ENCODE measurements at regions not wholly inside any gene's neighbourhood (a gene's known extent, or its start where the extent isn't known, plus 50 kb on each side); places are given as distances from the start of the nearest gene placed in this dataset.

DNA sequence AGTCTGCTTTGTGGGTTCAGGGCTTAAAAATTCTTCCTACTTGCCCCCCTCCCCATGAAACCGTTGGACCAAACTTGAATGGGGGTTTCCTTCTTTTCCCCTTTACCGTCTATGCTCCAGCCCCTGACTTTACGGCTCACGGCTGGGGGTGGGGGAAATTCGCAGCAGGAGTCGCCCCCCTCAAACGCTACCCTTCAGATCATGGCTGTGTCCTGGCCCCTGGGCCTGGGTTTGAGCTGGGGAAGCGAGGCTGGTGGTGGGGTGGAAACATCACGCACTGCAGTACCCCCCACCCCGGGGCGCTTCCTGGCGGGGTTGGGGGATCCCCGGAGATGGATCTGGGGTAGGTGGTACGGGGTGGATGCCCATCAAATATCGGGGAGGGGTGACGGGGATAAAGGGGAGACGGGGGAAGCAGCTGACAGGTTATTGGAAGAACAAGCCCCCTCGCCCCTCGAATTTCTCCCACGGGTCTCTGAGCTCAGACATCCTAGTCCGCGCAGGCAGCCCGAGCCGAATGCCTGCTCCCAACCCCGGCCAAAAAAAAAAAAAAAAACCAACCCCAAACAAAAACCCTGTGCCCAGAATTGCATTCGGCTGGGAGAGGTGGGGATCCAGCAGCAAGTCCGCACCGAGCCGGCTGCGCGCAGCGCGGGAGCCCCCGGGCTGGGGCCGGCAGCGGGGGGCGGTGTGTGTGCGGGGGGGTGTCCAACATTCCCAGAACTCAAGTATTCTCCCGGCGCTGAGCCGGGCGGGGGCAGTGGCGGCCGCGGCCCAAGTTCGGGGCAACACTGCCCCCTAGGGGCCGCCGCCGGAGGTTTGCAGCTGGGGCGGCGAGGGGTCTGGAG lies 59.0 kb upstream of the ACOT11 start:
- DNase-seq (peak; percentile 82), ATAC-seq (ENCODE audit: low read depth) (peak; percentile 70)
- ChIA-PET POLR2A (interaction anchor here (0.6 to 5.2 kb wide), 7 partner anchors 8 to 420 kb away, joined by 4 to 108 read pairs (median 4); partner anchors contain the start of genes CYB5RL, MRPL37 and SSBP3), CTCF (interaction anchor here (0.5 to 3.2 kb wide), 31 partner anchors 9 to 628 kb away, joined by 3 to 37 read pairs (median 4); partner anchors contain the start of genes CYB5RL, MRPL37, SSBP3 and TCEANC2)
- TF ChIP-seq, protein P1, sequence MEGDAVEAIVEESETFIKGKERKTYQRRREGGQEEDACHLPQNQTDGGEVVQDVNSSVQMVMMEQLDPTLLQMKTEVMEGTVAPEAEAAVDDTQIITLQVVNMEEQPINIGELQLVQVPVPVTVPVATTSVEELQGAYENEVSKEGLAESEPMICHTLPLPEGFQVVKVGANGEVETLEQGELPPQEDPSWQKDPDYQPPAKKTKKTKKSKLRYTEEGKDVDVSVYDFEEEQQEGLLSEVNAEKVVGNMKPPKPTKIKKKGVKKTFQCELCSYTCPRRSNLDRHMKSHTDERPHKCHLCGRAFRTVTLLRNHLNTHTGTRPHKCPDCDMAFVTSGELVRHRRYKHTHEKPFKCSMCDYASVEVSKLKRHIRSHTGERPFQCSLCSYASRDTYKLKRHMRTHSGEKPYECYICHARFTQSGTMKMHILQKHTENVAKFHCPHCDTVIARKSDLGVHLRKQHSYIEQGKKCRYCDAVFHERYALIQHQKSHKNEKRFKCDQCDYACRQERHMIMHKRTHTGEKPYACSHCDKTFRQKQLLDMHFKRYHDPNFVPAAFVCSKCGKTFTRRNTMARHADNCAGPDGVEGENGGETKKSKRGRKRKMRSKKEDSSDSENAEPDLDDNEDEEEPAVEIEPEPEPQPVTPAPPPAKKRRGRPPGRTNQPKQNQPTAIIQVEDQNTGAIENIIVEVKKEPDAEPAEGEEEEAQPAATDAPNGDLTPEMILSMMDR (IDR thresholded peaks at IDR 0.05) = no peak
- intact Hi-C loops (cut with micrococcal nuclease) = loop anchor here (1.0 to 2.0 kb wide), 11 partner anchors 82 to 628 kb away; partner anchors contain the start of genes CYB5RL, LRRC42, MRPL37 and PARS2
- H3K9me3 Mint-ChIP-seq = no peaks in the 10 kb centered on the region
- H3K4me3 Mint-ChIP-seq = peak overlapping the region; percentile 89
- H3K4me1 Mint-ChIP-seq = peaks cover 26% of the 10 kb centered on the region
- no peaks in the 10 kb centered on the region for H3K36me3 Mint-ChIP-seq (ENCODE audit: low read depth)
- peaks cover 12% of the 10 kb centered on the region for H3K27me3 Mint-ChIP-seq
- peak overlapping the region; percentile 70 for H3K27ac Mint-ChIP-seq

DNA sequence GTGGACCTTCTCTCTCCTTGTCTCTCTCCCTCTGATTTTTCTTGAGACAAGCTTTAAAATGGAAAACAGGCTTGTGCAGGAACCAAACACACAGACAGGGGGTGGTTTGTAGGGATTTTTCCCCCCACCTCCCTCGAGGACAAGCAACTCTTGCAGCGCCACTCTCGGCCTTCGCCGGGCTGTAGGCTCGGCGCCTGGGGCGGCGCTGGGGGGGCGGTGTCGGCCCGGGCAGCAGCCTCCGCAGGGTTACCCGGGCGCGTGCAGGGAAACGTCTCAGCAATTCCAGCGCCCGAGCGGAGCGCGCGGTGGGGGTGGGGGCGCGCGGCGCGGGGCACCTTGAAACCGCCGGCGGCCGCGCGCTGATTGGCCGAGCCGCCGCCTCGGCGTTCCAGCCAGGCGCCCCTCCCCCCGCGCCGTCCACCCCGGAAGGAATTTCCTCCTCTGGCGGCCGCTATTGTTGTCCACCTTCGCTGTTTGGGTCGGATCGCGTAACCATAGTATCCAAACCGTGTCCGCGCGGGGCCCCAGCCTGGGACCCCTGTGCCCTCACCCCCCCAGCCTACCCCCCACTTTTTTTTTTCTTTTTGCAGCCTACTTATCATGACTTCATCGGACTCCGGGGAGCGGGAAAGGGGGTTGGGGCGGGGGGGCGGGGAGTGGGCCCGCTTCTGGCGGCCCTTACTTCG lies 59.8 kb upstream of the ACOT11 start:
- peak; percentile 76 for DNase-seq
- peak; percentile 70 for ATAC-seq (ENCODE audit: low read depth)
- Mint-ChIP-seq H3K4me1 (peaks cover 22% of the 10 kb centered on the region), H3K36me3 (ENCODE audit: low read depth) (no peaks in the 10 kb centered on the region), H3K27ac (peak overlapping the region; percentile 80), H3K9me3 (no peaks in the 10 kb centered on the region), H3K4me3 (peak overlapping the region; percentile 89), H3K27me3 (peaks cover 7% of the 10 kb centered on the region)
- CTCF ChIA-PET = interaction anchor here (1.2 to 3.2 kb wide), 10 partner anchors 8 to 434 kb away, joined by 3 to 37 read pairs (median 7); partner anchors contain the start of genes CYB5RL, MRPL37, SSBP3 and TCEANC2
- intact Hi-C loops (cut with micrococcal nuclease) = loop anchor here (1.0 to 2.0 kb wide), 5 partner anchors 81 to 435 kb away; partner anchors contain the start of genes CYB5RL, MRPL37, PARS2 and TCEANC2
- TF ChIP-seq, protein P1 (IDR thresholded peaks at IDR 0.05) = no peak
- POLR2A ChIA-PET = interaction anchor here (0.6 to 5.2 kb wide), 6 partner anchors 77 to 419 kb away, joined by 3 to 108 read pairs (median 5); partner anchors contain the start of genes CYB5RL, MRPL37 and SSBP3

DNA sequence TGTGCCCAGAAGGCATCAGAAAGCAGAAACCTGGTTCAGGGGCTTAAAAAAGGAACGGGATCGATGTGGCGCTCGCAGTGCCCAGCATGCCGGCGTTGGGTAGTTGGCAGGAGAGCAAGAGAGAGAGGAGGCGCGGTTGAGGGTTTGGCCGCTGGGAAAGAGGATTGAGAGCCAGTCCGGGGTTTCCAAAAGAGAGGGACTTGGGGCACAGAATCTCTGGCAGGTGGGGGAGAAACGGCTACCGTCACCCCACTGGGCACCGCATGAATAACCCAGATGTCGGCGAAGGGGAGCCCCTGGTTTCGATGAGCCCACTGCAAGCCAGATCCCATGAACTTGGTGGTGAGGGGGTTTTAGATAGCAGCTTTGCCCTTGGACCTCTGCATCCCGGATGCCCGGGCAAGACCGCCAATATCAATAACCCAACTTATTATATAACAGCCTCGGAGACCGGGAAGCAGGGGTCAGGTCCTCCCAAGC lies 60.4 kb upstream of the ACOT11 start:
- intact Hi-C loops (cut with micrococcal nuclease) = loop anchor here (1.0 to 2.0 kb wide), 6 partner anchors 12 to 434 kb away; partner anchors contain the start of genes CYB5RL, MRPL37, PARS2 and TCEANC2
- Mint-ChIP-seq H3K4me3 (peak overlapping the region; percentile 86), H3K4me1 (peaks cover 22% of the 10 kb centered on the region), H3K27ac (peak overlapping the region; percentile 71), H3K9me3 (no peaks in the 10 kb centered on the region), H3K27me3 (peaks cover 7% of the 10 kb centered on the region), H3K36me3 (ENCODE audit: low read depth) (no peaks in the 10 kb centered on the region)
- ChIA-PET POLR2A (interaction anchor here (0.7 to 5.2 kb wide), 4 partner anchors 81 to 288 kb away, joined by 3 to 108 read pairs (median 10); partner anchors contain the start of genes CYB5RL, MRPL37 and SSBP3), CTCF (interaction anchor here (1.3 to 3.0 kb wide), 2 partner anchors 12 to 81 kb away, joined by 3 to 37 read pairs; partner anchors contain the start of gene SSBP3)
- DNase-seq (no peak), ATAC-seq (ENCODE audit: low read depth) (peak; percentile 1)
- TF ChIP-seq, protein P1 (IDR thresholded peaks at IDR 0.05) = no peak

DNA sequence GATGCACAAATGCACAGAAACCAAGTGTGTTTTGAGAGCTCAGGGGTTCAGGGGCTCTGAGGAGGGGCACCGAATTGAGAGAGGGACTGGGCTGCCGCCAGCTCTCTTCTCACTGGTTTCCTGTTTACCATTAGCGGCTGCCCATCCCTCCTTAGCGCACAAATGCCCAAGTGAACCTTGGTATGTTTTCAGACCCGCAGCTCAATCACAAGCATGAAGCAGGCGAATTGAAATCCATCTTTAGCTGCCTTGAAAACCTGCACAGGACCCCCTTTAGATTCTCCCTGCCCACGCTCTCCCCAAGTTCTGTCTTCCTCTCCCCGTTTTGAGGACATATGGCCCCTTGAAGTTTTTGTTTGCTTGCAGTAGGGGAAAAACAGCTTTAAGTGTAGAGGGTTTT lies 61.1 kb upstream of the ACOT11 start:
- ChIA-PET CTCF (interaction anchor here (0.8 kb wide), 1 partner anchor 418 kb away, joined by 3 read pairs; no protein-coding TSS in a partner anchor), POLR2A (interaction anchor here (5.2 kb wide), 1 partner anchor 80 kb away, joined by 108 read pairs; the partner anchor contains the start of gene SSBP3)
- intact Hi-C loops (cut with micrococcal nuclease) = loop anchor here (1.0 kb wide), 1 partner anchor 12 kb away; no protein-coding TSS in a partner anchor
- no peak for DNase-seq
- Mint-ChIP-seq H3K27ac (peak overlapping the region; percentile 56), H3K9me3 (no peaks in the 10 kb centered on the region), H3K4me3 (peak overlapping the region; percentile 86), H3K27me3 (peaks cover 7% of the 10 kb centered on the region), H3K36me3 (ENCODE audit: low read depth) (no peaks in the 10 kb centered on the region), H3K4me1 (peaks cover 25% of the 10 kb centered on the region)
- TF ChIP-seq, protein P1 (IDR thresholded peaks at IDR 0.05) = no peak
- ATAC-seq (ENCODE audit: low read depth) = no peak
